Gastroesophageal sphincter (tissue), 4 donors: ENCODE measurements at regions not wholly inside any gene's neighbourhood (a gene's known extent, or its start where the extent isn't known, plus 50 kb on each side); places are given as distances from the start of the nearest gene placed in this dataset.

Experiments
- ATAC-seq: fragments of 150-250 bp; one replicate; pipeline ENCODE4 v1.9.1; 2016; ENCODE audit warnings: mild to moderate bottlenecking, moderate library complexity
- H3K27ac ChIP-seq, 4 donors: fragments of 200-600 bp; sonication (generic) in 3 of 4; 1 replicate in 3 of 4; 2 replicates in 1 of 4; pipeline ENCODE4 v1.5.1; 2016 to 2019
- H3K27me3 ChIP-seq: fragments of 200-600 bp; sonication (generic); one replicate; pipeline ENCODE4 v1.5.1; 2019
- H3K36me3 ChIP-seq, 2 donors: fragments of 200-600 bp; sonication (generic); one replicate each; pipeline ENCODE4 v1.5.1; 2019; ENCODE audit warnings: control low read depth in 1 of 2
- H3K4me1 ChIP-seq, 3 donors: fragments of 200-600 bp; sonication (generic); 1 replicate in 2 of 3; 2 replicates in 1 of 3; pipeline ENCODE4 v1.5.1; 2016 to 2019; ENCODE audit warnings: control low read depth in 2 of 3
- H3K4me3 ChIP-seq, 2 donors: fragments of 200-600 bp; sonication (generic); one replicate each; pipeline ENCODE4 v1.5.1; 2019; ENCODE audit warnings: mild to moderate bottlenecking in 1 of 2, moderate library complexity in 1 of 2
- H3K9me3 ChIP-seq, 3 donors: fragments of 200-600 bp; sonication (generic); one replicate each; pipeline ENCODE4 v1.5.1; 2017 to 2019; ENCODE audit warnings: control low read depth in 2 of 3
- CTCF ChIP-seq, 4 experiments: fragments of 200-600 bp in 2 of 4; fragments of 450-650 bp in 2 of 4; sonication (generic) in 1 of 4; IDR thresholded peaks; one replicate each; pipeline ENCODE4 v1.5.1; 2017 to 2019; ENCODE audit warnings: antibody characterized with exemption in 4 of 4, mild to moderate bottlenecking in 2 of 4, moderate library complexity in 2 of 4
- EP300 ChIP-seq: sonication (generic); formaldehyde crosslinking; IDR thresholded peaks from one replicate; pipeline ENCODE4 v1.6.1; 2017; ENCODE audit warnings: antibody characterized with exemption, mild to moderate bottlenecking
- POLR2A ChIP-seq, 2 donors: fragments of 450-650 bp; IDR thresholded peaks; one replicate each; pipeline ENCODE4 v1.6.1; 2017; ENCODE audit warnings: antibody characterized with exemption in 2 of 2, mild to moderate bottlenecking in 2 of 2, moderate library complexity in 1 of 2
- POLR2AphosphoS5 ChIP-seq: sonication (generic); formaldehyde crosslinking; IDR thresholded peaks from one replicate; pipeline ENCODE4 v1.6.1; 2017; ENCODE audit warnings: antibody characterized with exemption
- WGBS, 2 donors: methylation state at CpG; one replicate each; pipeline ENCODE4 v1.1.5; 2018; ENCODE audit warnings: low coverage in 1 of 2; 5-methylcytosine and 5-hydroxymethylcytosine counted together

- ATAC-seq, result no peak
- Histone ChIP-seq H3K9me3 (no peaks in the 10 kb centered on the region), H3K27ac (no peak overlapping the region), H3K36me3 (no peaks in the 10 kb centered on the region), H3K4me3 (no peak overlapping the region), H3K27me3 (no peaks in the 10 kb centered on the region), H3K4me1 (no peaks in the 10 kb centered on the region)
- 87 to 92% methylated on average over 2 to 3 of the region's 3 CpGs for WGBS, 2 donors
- no peak for TF ChIP-seq POLR2A (IDR thresholded peaks at IDR 0.05)
- TF ChIP-seq POLR2AphosphoS5, result no peak
- no peak for TF ChIP-seq CTCF (IDR thresholded peaks at IDR 0.05)
- no peak for TF ChIP-seq EP300
These were observed 701.3 kb downstream of the EDEM1 start for GRCh38 chr3:5888851-5889250.

- Histone ChIP-seq H3K27ac (no peak overlapping the region), H3K36me3 (no peaks in the 10 kb centered on the region), H3K9me3 (no peaks in the 10 kb centered on the region), H3K4me1 (no peaks in the 10 kb centered on the region), H3K4me3 (no peak overlapping the region), H3K27me3 (no peaks in the 10 kb centered on the region)
- ATAC-seq, result no peak
- no peak for TF ChIP-seq POLR2AphosphoS5
- TF ChIP-seq POLR2A (IDR thresholded peaks at IDR 0.05), result no peak
- TF ChIP-seq EP300, result no peak
- TF ChIP-seq CTCF (IDR thresholded peaks at IDR 0.05), result no peak
- WGBS, 2 donors, result 56 to 79% methylated on average over 3 of the region's 3 CpGs
These were observed 701.9 kb downstream of the EDEM1 start for GRCh38 chr3:5889374-5889773.

- TF ChIP-seq POLR2A (IDR thresholded peaks at IDR 0.05) (no peak), CTCF (IDR thresholded peaks at IDR 0.05) (no peak), EP300 (no peak)
- Histone ChIP-seq H3K4me3 (no peak overlapping the region), H3K4me1 (no peaks in the 10 kb centered on the region), H3K9me3 (no peaks in the 10 kb centered on the region), H3K27ac (no peak overlapping the region), H3K27me3 (no peaks in the 10 kb centered on the region), H3K36me3 (no peaks in the 10 kb centered on the region)
- no peak for ATAC-seq
- WGBS, 2 donors, result 23 to 40% methylated on average over 4 of the region's 4 CpGs
These were observed 704.2 kb downstream of the EDEM1 start for GRCh38 chr3:5891711-5892110.

- no peaks in the 10 kb centered on the region for H3K27me3 ChIP-seq
- H3K27ac ChIP-seq, result no peak overlapping the region
- H3K9me3 ChIP-seq, result no peaks in the 10 kb centered on the region
- no peak overlapping the region for H3K4me3 ChIP-seq
- no peak for TF ChIP-seq CTCF (IDR thresholded peaks at IDR 0.05)
- TF ChIP-seq POLR2AphosphoS5, result no peak
- TF ChIP-seq POLR2A (IDR thresholded peaks at IDR 0.05), result no peak
- TF ChIP-seq EP300, result no peak
- H3K36me3 ChIP-seq, result no peaks in the 10 kb centered on the region
- no peaks in the 10 kb centered on the region for H3K4me1 ChIP-seq
- WGBS, 2 donors, result 48 to 59% methylated on average over 2 of the region's 2 CpGs
- no peak for ATAC-seq
These were observed 710.6 kb downstream of the EDEM1 start for GRCh38 chr3:5898106-5898505.

GRCh38 chr3:5899014-5899761 is 711.7 kb downstream of the EDEM1 start:
- TF ChIP-seq CTCF (IDR thresholded peaks at IDR 0.05), result no peak
- TF ChIP-seq POLR2AphosphoS5, result no peak
- no peak for TF ChIP-seq EP300
- no peak for TF ChIP-seq POLR2A (IDR thresholded peaks at IDR 0.05)
- Histone ChIP-seq H3K4me3 (no peak overlapping the region), H3K36me3 (no peaks in the 10 kb centered on the region), H3K4me1 (no peaks in the 10 kb centered on the region), H3K27ac (no peak overlapping the region), H3K9me3 (no peaks in the 10 kb centered on the region), H3K27me3 (no peaks in the 10 kb centered on the region)
- 58 to 61% methylated on average over 2 to 3 of the region's 3 CpGs for WGBS, 2 donors
- no peak for ATAC-seq
